DMS53 (cell line): ENCODE measurements at regions not wholly inside any gene's neighbourhood (a gene's known extent, or its start where the extent isn't known, plus 50 kb on each side); places are given as distances from the start of the nearest gene placed in this dataset.

Experiments
- DNase-seq: peaks from one replicate; lab custom pipeline; 2025; lab: John Stamatoyannopoulos, UW

DNA sequence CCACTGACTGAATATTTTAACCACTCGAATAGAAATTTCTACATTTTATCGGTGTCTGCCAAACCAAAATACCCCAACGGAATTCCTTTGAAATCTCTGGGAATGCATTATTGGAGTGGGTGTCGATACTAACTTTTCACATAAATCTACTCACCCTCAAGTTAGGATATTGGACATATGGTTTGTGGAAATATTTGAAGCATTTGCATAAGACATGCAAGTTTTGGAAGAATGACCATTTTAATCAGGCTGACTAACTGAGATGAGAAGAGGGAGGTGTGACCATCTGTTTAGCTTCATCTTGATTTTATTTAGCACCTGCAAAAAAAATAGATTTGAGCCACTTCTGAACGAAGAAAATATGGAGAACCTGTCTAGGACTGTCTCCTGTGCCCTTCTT lies 61.2 kb downstream of the KLF6 start:
- DNase-seq = no peak

- DNase-seq = no peak
Measured at GRCh38 chr10:3720228-3721019, 64.6 kb downstream of the KLF6 start.

DNA sequence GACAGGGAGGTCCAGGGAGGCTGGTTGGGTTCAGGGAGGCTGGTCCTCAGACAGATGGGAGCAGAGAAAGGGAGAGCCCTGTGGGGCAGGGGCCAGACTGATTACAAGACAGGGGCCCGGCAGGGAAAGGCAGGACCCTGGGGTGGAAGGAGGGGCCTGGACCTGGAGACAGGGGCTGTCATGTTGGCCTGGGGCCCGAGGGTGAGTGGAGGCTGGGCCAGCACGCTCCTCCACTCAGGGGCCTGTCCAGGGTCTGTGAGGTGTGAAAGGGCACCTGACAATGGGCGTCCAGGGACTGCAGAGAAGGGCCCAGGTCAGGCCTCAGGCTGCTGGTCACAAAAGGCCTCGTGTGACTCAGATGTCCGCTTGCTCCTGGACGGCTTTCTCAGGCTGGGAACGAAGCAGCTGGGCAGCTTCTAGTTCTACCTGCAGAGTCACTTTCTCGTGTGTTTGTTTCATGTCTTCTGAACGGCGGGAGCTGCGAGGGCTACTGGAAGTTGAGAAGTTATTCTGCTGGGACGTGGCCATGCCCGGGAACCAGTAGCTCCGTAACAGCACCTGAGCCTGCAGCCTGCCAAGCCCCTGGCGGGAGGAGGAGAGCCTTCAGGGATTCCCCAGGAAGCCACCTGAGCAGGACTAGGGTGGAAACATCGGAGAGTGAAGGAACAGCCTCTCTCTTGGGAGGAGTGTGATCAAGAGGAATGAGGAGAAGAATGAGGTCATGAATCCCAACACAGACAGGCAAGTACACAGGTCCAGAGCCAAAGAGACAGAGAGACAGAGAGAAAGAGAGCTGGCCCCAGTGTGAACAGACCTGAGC lies 65.8 kb downstream of the KLF6 start:
- DNase-seq = no peak

GRCh38 chr10:3716093-3716492 lies 68.9 kb downstream of the KLF6 start:
- DNase-seq = peak; percentile 29

GRCh38 chr10:3714967-3715366 lies 70.0 kb downstream of the KLF6 start:
- DNase-seq = no peak

- no peak for DNase-seq
Measured at GRCh38 chr10:3714531-3714930, 70.5 kb downstream of the KLF6 start.

GRCh38 chr10:3712707-3713106 lies 72.3 kb downstream of the KLF6 start:
- DNase-seq = no peak

DNA sequence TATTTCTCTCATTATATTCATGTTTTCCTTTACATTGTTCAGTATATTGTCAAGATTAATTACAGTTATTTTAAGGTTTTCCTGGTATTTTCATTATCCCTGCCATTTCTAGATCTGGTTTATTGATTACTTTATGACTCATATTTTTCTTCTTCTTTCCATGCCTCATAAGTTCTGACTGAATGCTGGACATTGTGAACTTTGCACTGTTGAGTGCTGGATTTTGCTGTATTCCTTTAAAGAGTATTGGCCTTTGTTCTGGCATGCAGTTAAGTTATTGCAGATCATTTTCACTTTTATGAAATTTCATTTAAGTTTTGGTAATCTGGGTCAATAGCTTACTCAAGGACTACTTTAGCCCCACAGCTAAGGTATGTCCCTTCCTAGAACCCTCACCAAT lies 73.1 kb downstream of the KLF6 start:
- no peak for DNase-seq

DNA sequence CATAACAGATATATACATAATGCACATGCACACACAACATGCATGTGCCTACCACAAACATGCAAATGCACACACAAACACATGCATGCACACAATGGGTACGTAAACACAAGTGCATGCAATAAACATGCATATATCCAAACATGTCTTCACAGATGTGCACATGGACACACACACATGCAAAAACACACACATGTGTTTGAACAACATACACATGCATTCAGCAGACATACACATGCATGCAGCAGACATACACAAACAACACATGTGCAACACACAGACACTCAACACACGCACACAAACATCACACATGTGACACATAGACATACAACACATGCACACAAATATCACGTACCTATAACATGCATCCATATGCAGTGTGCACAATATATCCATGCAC lies 74.2 kb downstream of the KLF6 start:
- DNase-seq = no peak

GRCh38 chr10:3709456-3710060 lies 75.5 kb downstream of the KLF6 start:
- no peak for DNase-seq

DNA sequence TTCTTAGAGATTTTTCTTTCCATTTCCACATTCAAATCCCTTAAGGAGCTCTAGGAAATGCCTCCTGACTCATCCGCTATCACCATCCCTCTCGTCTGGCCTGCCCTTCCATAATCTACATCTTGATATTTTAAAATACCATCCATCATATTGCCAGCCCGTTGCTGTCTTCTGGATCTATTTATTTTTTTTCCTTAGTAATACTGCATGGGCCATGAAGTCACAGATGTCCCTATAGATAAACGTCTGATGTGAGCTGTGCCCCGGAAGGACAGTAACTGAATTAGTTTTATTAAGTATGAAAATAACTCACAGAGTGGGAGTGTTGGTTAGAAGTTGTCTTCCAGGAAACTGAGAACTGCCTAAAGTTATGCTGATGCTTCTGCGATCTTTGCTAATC lies 76.2 kb downstream of the KLF6 start:
- no peak for DNase-seq

GRCh38 chr10:3704565-3705325 lies 80.3 kb downstream of the KLF6 start:
- no peak for DNase-seq

GRCh38 chr10:3702569-3702968 lies 82.4 kb downstream of the KLF6 start:
- peak; percentile 86 for DNase-seq

DNA sequence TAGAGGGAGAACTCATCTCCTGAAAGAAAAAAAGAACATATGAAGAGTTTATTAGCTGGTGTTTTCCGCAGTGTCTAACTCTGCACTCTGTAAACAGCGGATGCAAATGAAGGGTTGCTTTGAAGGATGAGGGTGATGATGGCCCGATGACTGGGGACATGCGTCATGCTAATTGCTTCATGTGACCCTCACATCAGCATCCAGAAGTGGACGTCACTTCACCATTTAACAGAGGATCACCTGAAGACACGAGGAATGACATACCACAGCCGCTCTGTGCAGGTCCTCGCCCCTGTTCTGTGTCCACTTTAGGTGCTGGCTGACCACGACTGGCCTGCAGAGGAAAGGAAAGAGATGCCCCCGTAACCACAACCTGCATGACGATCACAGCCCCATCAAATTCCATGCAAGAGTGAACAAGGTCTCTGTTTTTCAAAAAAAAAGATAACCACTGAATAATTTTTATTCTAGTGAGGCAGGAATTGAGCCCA lies 82.9 kb downstream of the KLF6 start:
- DNase-seq = peak; percentile 71

DNA sequence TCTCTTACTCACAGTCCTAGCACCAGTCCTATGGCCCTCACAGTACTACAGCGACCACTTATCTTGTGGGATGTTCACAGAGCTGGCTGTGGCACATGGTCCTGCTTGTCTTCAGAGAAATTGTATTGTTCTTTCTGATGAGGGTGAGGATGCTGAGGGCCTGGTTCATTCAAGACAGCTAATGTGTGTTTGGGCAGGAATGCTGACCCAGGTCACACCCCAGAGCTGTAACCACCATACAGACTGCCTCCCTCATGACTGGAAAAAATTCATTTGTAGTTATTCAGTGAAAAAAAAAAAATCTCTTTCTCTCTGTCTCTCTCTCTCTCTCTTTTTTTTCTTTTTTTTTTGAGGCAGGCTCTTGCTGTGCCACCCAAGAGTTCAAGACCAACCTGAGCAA lies 83.5 kb downstream of the KLF6 start:
- peak; percentile 22 for DNase-seq

GRCh38 chr10:3700531-3701076 lies 84.4 kb downstream of the KLF6 start:
- DNase-seq = no peak

GRCh38 chr10:3699916-3700315 lies 85.1 kb downstream of the KLF6 start:
- DNase-seq = no peak

GRCh38 chr10:3698312-3698711 lies 86.7 kb downstream of the KLF6 start:
- DNase-seq = no peak

DNA sequence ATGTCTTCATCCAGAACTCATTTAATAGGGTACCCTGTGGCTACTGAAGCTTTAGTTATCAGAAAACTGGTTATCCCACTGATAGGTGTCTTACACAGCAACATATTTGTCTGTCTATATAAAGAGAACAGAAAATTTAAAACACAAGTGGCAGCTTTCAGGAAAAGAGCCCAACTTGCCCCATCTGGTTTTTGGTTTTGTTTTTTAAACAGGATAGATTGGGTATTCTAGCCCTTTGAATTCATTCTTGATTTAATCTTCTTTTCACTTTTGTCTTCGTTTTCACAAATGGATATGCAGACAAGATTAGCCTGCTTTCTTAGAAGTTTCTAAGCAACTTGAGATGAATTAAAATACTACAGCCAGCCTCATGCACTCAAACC lies 91.3 kb downstream of the KLF6 start:
- DNase-seq = no peak

GRCh38 chr10:3693022-3693697 lies 91.8 kb downstream of the KLF6 start:
- no peak for DNase-seq

DNA sequence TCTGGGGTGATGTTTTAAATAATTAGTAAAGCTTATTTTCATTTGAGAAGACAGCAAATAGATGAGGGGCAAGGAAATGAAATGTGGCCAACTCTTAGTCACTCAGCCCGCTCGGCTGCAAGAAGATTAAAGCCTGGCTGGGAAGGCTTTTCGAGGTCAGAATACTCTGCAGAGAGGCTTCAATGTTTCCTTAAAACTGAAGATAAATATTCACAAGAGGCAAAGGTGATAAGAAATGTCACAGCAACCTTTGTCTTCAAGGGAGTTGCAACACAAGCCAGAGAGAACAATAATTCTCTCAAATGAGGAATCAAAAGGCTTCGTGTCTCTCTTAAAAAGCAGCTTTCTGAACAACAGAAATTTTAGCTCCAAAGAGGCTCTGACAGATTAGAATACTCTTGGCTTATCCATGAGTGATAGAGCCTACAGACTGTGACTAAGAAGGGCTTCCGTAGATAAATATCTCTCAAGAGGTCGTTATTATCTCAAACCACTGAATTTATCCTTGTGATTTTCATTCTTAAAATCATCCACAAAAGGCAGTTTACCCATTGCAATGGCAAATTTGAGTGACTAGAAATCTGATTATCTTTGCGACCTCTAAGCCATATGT lies 92.5 kb downstream of the KLF6 start:
- no peak for DNase-seq
